ENCODE measurements at regions not wholly inside any gene's neighbourhood (a gene's known extent, or its start where the extent isn't known, plus 50 kb on each side); places are given as distances from the start of the nearest gene placed in this dataset.

- no peak overlapping the region for H3K27ac ChIP-seq
- TF ChIP-seq CTCF (IDR thresholded peaks at IDR 0.05): no peak
- no peaks in the 10 kb centered on the region for H3K9me3 ChIP-seq
- intact Hi-C loops (cut with DNase I): no loop called here
- no peaks in the 10 kb centered on the region for H3K27me3 ChIP-seq
- no peaks in the 10 kb centered on the region for H3K36me3 ChIP-seq
- no peak for DNase-seq (ENCODE audit: low spot score in 2 of 2)
- no peak overlapping the region for H3K4me3 ChIP-seq
- peaks cover 0 to 3% of the 10 kb centered on the region in 2 donors for H3K4me1 ChIP-seq
Measured at GRCh38 chr3:110164632-110165369, 827.5 kb upstream of the DPPA4 start.

- no peak overlapping the region for H3K27ac ChIP-seq
- TF ChIP-seq CTCF (IDR thresholded peaks at IDR 0.05): no peak
- intact Hi-C loops (cut with DNase I): no loop called here
- DNase-seq (ENCODE audit: low spot score in 2 of 2): no peak
- no peaks in the 10 kb centered on the region for H3K27me3 ChIP-seq
- no peaks in the 10 kb centered on the region for H3K9me3 ChIP-seq
- no peaks in the 10 kb centered on the region for H3K36me3 ChIP-seq
- peaks cover 0 to 3% of the 10 kb centered on the region in 2 donors for H3K4me1 ChIP-seq
- no peak overlapping the region for H3K4me3 ChIP-seq
Measured at GRCh38 chr3:110165370-110165743, 828.0 kb upstream of the DPPA4 start.

GRCh38 chr3:110165753-110166152 lies 828.4 kb upstream of the DPPA4 start:
- Histone ChIP-seq H3K27me3 (no peaks in the 10 kb centered on the region), H3K4me1 (peaks cover 0 to 3% of the 10 kb centered on the region in 2 donors), H3K27ac (no peak overlapping the region), H3K9me3 (no peaks in the 10 kb centered on the region), H3K4me3 (no peak overlapping the region), H3K36me3 (no peaks in the 10 kb centered on the region)
- intact Hi-C loops (cut with DNase I): no loop called here
- no peak for DNase-seq (ENCODE audit: low spot score in 2 of 2)
- no peak for TF ChIP-seq CTCF (IDR thresholded peaks at IDR 0.05)

GRCh38 chr3:110166791-110167190 lies 829.4 kb upstream of the DPPA4 start:
- H3K27ac ChIP-seq: no peak overlapping the region
- intact Hi-C loops (cut with DNase I): no loop called here
- H3K4me3 ChIP-seq: no peak overlapping the region
- TF ChIP-seq CTCF (IDR thresholded peaks at IDR 0.05): no peak
- peaks cover 0 to 3% of the 10 kb centered on the region in 2 donors for H3K4me1 ChIP-seq
- H3K9me3 ChIP-seq: no peaks in the 10 kb centered on the region
- no peak for DNase-seq (ENCODE audit: low spot score in 2 of 2)
- no peaks in the 10 kb centered on the region for H3K27me3 ChIP-seq
- no peaks in the 10 kb centered on the region for H3K36me3 ChIP-seq

- no peak for DNase-seq (ENCODE audit: low spot score in 2 of 2)
- H3K36me3 ChIP-seq: no peaks in the 10 kb centered on the region
- TF ChIP-seq CTCF (IDR thresholded peaks at IDR 0.05): no peak
- no peaks in the 10 kb centered on the region for H3K4me1 ChIP-seq
- intact Hi-C loops (cut with DNase I): no loop called here
- no peak overlapping the region for H3K4me3 ChIP-seq
- no peak overlapping the region for H3K27ac ChIP-seq
- no peaks in the 10 kb centered on the region for H3K9me3 ChIP-seq
- H3K27me3 ChIP-seq: no peaks in the 10 kb centered on the region
Measured at GRCh38 chr3:110174908-110175307, 837.6 kb upstream of the DPPA4 start.

- H3K4me3 ChIP-seq: no peak overlapping the region
- no peak for DNase-seq (ENCODE audit: low spot score in 2 of 2)
- no peaks in the 10 kb centered on the region for H3K9me3 ChIP-seq
- H3K27me3 ChIP-seq: no peaks in the 10 kb centered on the region
- H3K36me3 ChIP-seq: no peaks in the 10 kb centered on the region
- intact Hi-C loops (cut with DNase I): no loop called here
- H3K4me1 ChIP-seq: peaks cover 0 to 2% of the 10 kb centered on the region in 2 donors
- H3K27ac ChIP-seq: no peak overlapping the region
- TF ChIP-seq CTCF (IDR thresholded peaks at IDR 0.05): no peak
Measured at GRCh38 chr3:110178965-110179364, 841.6 kb upstream of the DPPA4 start.
